ENCODE measurements at regions not wholly inside any gene's neighbourhood (a gene's known extent, or its start where the extent isn't known, plus 50 kb on each side); places are given as distances from the start of the nearest gene placed in this dataset.
"Not testable (repeated sequence)": the region's sequence is repeated elsewhere in the genome, so short reads cannot be mapped to it uniquely, and the experiment has no call there.

- no peak for DNase-seq
These were observed 366.1 kb upstream of the ANKRD30A start for GRCh38 chr10:36759141-36759805.

DNA sequence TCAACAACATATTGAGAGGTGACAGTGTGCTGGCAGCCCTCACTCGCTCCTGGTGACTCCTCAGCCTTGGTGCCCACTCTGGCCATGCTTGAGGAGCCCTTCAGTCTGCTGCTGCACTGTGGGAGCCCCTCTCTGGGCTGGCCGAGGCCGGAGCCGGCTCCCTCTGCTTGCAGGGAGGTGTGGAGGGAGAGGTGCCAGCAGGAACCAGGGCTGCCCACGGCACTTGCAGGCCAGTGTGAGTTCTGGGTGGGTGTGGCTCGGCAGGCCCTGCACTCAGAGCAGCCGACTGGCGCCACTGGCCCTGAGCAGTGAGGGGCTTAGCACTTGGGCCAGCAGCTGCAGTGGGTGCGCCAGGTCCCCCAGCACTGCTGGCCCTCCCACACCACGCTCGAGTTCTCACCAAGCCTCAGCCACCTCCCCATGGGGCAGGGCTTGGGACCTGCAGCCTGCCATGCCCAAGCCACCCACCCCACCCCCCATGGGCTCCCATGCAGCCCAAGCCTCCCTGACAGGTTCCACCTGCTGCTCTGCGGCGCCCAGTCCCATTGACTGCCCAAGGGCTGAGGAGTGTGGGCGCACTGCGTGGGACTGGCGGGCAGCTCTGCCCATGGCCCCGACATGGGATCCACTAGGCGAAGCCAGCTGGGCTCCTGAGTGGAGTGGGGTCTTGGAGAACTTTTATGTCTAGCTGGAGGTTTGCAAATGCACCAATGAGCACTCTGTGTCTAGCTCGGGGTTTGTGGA, 377.1 kb upstream of the ANKRD30A start:
- no peak for DNase-seq

GRCh38 chr10:36739884-36740445, 385.4 kb upstream of the ANKRD30A start:
- no peak for DNase-seq

DNA sequence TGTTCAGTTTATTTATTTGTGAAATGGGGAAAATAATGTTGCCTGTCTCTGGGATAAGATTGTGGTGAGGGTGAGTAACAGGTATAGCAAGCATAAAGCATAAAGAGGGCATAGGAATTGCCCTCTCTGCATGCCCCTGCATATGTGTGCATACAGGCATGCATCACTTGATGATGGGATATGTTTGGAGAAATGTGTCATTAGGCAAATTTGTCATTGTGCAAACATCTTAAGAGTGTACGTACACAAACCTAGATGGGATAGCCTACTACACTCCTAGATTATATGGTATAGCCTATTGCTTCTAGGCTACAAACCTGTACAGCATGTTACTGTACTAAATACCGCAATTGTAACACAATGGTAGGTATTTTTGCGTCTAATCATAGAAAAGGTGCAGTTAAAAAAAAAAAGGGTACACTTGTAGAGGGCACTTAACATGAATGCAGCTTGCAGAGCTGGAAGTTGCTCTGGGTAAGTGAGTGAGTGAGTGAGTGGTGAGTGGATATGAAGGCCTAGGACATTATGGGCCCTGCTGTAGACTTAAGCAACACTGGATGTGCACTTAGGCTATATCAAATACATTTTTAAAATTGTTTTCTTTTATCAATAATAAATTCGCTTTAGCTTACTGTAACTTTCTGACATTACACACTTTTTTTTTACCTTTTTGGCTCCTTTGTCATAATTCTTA, 386.5 kb upstream of the ANKRD30A start:
- DNase-seq, result no peak

DNA sequence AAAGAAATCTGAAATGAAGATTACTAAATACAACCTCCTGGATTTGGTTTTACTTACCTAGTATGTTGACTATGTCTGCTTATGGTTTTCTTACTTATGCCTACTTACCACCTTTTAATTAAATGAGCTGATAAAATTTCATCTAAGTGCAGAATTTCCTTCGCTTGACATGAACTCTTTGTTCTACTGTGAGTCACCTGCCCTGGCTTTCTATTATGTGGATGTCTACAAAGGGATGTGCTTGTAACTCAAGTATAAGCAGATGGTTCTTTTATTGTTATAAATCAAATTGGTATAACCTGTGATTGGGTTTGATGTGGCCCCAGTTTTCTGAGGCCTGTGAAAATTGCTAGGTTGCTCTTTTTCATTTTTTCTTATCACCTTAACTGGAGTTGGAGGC, 389.1 kb upstream of the ANKRD30A start:
- no peak for DNase-seq

DNA sequence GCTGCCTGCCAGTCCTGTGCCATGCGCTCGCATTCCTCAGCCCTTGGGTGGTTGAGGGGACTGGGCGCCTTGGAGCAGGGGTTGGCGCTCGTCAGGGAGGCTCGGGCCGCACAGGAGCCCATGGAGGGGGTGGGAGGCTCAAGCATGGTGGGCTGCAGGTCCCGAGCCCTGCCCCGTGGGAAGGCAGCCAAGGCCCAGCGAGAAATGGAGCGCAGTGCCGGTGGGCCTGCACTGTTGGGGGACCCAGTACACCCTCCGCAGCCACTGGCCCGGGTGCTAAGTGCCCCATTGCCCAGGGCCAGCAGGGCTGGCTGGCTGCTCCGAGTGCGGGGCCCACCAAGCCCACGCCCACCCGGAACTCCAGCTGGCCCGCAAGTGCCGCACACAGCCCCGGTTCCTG, 390.8 kb upstream of the ANKRD30A start:
- not testable (repeated sequence) for DNase-seq

DNA sequence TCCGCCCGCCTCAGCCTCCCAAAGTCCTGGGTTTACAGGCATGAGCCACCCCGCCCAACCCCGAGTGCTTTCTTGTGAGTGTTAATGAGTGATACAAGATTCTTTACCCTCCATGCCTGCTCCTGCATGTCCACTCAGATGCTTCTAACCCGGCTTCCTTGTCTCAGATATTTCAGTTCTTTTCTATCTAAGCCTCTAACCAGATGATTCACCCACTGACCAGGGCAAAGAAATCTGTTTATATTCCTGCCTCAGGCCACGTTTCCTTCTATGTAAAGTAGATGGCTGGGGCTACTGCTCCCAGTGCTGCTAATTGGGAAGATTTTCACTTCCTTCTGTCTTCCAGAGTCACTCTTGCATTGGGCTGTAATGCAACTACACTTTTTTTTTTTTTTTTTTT, 395.1 kb upstream of the ANKRD30A start:
- no peak for DNase-seq

DNA sequence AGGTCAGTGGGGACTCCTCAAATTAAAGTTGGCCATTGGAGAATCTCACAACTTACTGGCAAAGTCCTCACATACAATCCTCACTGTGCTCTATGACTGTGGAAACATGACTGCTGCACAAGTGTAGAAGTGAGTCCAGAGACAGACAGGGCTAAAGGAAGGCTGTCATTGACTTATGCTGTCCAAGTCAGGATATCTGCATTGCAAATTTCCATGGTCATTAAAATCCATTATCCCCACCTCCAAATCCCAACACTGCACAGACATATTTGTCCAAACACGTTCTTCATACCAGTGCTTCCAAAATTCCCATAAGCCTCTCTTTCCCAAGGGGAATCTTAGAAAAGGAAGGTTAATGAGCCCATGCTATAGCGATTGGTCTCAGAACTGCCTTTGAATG, 396.8 kb upstream of the ANKRD30A start:
- DNase-seq, result no peak

DNA sequence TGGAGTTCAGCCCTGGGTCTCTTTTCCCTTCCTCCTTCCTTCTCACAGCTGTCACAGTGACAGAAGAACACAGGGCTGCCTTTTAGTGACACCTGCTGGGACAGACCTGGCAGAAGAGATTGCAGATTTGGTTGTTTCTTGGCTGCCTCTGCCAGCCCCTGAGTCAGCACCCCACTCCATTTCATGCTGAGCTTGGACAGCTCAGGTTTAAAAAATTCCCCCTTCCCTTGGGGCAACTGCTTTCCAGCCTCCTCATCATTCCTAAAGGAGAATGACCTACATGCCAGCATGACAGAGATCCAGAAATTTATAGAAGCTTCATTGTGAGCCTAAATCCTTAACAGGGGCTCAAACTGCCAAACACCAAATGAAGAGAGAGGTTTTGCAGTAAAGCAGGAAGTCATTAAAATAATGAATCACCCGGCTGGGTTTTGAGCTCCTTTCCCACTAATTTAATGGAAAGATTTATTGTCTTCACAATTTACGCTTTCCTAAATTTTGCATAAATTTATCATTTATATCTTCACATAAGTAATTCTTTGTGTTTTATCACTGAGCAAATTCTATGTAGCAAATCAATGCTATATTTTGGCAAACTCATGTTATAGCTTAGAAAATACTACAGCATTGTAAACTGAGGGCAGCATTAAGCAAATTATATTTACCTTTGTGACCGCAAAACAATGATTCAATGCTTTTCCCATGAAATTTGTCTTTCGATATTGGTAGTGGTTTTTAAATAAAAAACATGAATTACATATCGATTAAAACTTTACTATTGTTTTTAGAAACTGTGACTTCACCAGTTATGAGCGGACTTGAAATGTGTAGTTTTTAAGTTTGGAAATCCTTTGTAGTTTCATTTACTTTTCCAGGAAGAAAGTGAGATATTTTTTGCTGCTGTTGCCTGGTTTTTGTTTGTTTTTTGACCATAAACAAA, 399.5 kb upstream of the ANKRD30A start:
- peak; percentile 73 for DNase-seq

DNA sequence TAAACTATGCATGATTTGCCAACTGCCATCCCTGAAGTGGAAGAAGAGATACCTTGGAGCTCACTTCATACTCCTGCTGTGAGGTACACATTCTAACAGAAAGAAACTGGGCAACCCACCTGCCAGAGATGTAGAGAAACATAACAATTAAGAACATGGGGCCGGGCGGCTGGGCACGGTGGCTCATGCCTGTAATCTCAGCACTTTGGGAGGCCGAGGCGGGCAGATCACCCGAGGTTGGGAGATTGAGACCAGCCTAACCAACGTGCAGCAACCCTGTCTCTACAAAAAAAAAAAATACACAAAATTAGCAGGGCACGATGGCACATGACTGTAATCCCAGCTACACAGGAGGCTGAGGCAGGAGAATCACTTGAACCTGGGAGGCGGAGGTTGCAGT, 402.6 kb upstream of the ANKRD30A start:
- DNase-seq, result no peak

- DNase-seq, result no peak
These were observed 403.5 kb upstream of the ANKRD30A start for GRCh38 chr10:36721871-36722270.

DNA sequence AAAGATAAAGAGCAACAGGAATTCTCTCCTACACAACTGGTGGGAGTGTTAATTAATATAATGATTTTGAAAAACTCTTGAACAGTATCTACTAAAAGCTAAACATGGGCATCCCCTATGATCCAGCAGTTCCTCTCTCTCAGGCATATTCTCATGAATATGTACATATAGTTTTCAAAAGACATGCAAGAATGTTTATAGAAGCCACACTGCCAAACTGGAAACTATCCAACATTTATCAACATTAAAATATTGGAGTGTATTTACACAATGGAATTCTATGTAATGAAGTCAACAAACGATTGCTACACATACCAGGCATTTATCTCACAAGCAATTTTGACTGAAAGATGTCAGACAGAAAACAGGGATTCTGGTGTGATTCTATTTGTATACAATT, 404.5 kb upstream of the ANKRD30A start:
- DNase-seq, result no peak

DNA sequence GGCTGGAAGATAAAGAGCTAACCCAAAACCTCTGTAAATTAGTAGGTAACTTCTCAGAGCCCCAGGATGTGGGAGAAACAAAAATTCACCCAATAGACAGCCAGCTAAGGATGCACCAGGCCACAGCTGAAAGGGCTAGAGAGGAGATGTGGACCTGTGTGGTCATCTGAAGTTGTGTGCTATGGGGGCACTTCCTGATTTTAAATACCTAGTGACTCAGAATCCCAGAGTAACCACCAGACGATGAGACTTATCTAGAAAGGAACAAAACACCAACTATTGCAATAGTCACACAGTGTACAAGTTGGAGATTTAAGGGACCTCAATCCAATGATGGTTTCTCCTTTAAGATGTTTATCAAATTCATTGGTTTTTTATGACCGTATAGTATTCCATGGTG, 408.3 kb upstream of the ANKRD30A start:
- DNase-seq, result no peak

- no peak for DNase-seq
These were observed 409.1 kb upstream of the ANKRD30A start for GRCh38 chr10:36716291-36716690.

- DNase-seq, result no peak
These were observed 412.7 kb upstream of the ANKRD30A start for GRCh38 chr10:36712695-36713094.

DNA sequence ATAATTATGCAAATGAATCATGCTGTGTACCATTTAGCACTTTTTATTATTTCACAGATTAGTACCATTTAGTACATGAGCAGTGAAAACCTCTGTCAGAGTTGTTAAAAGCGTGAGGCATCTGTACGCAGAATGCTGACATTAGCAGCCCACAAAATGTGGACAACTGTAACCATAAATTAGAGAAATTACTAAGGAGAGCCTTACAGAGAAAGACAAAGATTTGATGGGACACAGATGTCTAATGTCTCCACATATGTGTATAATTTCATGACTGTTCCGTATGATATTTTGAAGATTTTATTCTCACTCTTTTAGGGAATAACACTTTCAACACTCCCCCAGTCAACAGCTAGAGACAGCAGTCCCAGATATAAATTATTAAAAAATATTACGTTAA, 414.0 kb upstream of the ANKRD30A start:
- DNase-seq, result no peak

- no peak for DNase-seq
These were observed 421.3 kb upstream of the ANKRD30A start for GRCh38 chr10:36704124-36704523.

DNA sequence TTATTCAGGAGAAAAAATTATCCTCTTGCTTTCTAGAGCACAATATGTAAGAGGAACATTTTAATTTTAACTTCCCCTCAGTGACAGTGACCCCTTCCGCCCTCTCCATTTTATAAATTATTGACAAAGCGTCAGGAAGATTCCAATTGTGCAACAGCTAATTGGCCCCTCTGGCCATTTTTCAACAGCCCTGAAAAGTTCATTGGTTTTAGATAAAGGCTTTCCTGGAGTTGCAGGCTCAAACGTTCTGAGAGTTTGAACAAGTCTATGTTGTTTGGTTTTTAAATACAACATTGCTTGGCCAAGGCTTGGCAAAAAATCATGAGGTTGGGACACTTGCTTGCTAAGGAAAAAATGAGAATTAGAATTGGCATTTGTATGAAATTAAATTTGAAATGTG, 422.2 kb upstream of the ANKRD30A start:
- DNase-seq, result no peak

DNA sequence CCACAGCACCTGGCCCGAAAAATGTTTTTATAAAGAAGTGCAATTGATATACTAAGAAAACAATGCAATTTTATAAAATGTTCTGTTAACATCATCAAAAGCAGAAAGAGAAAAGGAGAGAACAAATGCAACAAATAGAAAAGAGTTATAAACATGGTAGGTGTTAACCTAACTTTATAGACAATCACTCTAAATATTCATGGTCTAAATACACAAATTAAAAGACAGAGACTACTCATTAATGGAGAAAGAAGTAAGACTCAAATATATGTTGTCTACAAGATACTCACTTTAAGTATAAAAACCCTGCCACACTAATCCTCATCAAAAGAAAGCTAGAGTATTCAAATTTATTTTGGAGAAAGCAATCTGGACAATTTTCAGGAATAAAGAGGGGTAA, 425.3 kb upstream of the ANKRD30A start:
- DNase-seq, result no peak

DNA sequence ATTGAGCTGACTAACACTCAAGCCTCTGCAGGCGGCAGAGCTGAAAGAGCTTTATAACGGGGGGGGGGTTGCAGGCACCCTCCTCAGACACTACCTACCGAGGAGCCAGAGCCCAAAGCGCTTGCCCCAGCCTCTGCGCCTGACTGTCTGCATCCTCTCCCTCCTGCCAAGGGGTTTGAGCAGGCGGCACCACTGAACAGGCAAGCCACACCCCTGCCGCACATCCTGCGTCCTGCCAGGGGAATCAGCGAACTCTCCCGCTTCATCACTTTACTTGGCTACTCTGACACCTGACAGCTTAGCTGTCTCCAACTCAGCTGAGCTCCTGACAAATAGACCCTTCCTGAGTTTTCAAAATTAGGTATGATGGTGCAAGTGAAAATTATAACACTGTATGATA, 432.6 kb upstream of the ANKRD30A start:
- no peak for DNase-seq

GRCh38 chr10:36688717-36689116, 436.7 kb upstream of the ANKRD30A start:
- DNase-seq, result no peak

DNA sequence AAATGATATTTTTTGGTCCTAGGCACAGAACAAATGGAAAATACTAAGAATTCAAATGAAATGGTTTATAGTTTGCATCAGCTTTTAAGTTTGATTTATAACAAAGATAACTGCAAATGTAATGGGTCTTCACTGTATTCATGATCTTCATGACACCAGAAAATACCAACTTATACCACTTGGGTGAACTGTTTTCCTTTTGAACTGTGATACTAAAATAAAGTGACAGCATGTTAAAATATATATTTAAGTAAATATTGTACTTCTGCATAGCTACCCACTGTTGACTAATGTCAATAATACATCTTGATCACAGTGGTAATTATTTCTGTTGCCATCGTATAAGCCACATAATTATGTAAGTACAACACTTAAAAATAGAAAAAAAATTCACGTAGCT, 442.0 kb upstream of the ANKRD30A start:
- no peak for DNase-seq
